HG03175 (cell line): ENCODE measurements at regions not wholly inside any gene's neighbourhood (a gene's known extent, or its start where the extent isn't known, plus 50 kb on each side); places are given as distances from the start of the nearest gene placed in this dataset.

Experiments
- ATAC-seq: cut with Tn5 transposase; IDR thresholded peaks from one replicate; pipeline ENCODE4 v1.9.1; 2021; ENCODE audit warnings: mild to moderate bottlenecking, moderate library complexity; ENCODE audit not compliant: unreplicated experiment

DNA sequence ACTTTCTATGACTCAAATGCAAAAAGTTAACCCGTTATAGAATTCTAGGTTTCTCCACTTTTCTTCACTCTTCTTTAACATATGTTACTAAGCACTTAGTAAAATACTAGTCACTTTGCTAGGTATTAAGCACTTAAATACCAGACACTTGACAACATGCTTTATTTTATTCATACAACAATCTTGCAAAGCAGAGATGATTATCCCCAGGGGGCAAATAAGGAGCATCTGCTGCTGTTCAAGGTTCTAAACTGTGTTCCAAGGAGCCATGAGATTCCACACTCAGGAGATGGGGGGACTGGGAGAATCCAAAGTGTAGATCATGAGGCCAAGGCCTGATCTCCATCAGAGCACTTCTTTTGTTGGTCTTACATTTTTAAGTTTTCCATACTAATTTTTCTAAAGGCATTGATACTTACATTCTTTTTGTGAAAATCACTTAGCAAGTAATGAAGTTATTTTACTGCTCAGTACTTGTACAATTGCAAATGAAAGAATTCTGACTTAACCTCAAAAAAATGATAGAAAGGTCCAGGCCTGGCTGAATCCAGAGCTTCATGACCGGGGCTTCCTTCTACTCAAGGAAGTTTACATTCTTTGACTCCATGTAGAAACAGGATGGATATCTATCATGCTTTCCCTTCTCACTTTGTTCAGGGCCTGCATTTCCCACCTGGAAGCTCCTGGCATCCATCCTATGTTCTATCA, 504.4 kb upstream of the WWC1 start:
- ATAC-seq: no peak

DNA sequence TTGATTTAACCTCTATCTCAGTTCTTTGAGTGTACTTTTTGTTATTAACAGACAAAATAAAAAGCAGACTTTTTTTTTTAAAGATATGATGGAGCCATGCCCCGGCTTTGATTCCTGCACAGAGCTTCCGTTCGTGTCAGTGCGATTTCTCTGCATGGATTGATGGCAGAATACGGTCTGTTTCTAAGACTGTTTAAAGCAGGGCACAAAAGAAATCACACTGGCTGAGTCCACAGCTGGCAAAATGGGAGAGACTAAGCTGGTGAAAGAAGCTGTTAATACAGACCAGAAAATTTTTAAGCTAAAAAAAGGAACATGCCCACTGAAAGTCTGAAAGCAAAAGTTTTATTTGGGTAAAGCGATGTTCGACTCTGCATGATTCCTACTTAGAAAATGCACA, 501.4 kb upstream of the WWC1 start:
- no peak for ATAC-seq

DNA sequence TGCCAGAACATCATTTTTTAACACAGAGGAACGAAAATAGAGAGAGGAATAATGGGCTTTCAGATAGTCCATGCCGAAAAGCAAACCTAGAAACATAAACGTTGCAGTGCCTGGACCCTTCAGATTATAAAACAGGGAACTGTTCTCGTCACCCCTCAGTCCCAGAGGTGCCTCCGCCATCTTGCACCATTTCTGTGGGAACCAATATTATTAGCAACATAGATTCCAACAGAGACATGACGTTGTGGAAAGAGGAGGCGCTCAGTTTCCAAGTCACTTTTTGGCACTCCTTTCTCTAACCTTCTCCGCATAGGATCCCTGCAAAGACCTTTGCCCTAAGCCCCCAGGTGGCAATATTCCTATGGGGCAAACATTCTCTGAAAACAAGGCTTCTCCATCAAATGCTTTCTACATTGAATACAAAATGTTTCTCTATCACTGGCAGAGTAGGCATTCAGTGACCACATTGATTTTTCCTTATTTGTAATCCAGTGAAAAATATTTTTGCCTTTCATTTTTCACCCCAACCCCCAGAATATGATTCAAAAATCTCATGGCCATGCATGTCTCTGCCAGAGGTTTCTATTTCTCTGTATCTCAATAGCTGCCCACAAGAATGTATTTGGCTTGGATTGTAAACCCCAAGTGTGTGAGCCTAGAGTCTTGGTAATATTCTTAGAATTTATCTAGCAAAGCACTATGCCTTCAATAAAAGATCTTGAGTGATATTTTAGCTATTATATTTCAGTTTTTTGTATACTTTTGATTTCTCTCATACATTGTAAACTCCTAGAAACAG, 500.8 kb upstream of the WWC1 start:
- ATAC-seq: no peak

DNA sequence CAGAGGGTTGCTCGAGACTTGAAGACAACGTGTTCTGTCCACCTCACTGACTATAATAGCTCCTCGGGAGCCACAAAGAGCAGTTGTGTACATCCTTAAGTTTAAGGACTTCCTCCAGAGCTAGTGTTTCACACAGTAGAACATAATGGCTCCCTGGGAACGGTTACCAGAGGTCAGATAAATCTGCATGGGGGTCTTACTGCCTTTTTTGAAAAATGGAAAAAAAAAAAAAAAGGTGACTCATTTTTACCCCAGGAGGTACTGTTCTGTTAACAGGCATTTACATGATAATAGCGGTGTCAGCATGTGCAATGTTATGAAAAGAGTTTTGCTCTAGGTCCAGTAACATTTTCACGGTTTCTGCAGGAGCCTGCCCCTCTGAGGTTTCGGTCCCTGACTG, 498.9 kb upstream of the WWC1 start:
- no peak for ATAC-seq

DNA sequence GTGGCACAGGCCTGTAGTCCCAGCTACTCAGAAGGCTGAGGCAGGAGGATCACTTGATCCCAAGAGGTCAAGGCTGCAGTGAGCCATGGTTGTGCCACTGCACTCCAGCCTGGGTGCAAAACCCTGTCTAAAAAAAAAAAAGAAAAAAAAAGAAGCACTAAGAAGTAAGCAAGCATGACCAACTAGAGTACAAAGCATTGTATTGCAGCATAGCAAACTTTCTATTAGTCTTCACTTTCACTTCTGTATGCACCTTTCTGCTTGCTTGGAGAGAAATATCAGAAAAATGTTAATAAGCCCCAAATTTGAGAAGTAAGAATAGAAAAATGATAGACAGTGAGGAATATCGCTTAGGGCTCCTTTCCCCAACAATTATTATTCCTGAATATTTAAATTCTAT, 497.7 kb upstream of the WWC1 start:
- no peak for ATAC-seq

DNA sequence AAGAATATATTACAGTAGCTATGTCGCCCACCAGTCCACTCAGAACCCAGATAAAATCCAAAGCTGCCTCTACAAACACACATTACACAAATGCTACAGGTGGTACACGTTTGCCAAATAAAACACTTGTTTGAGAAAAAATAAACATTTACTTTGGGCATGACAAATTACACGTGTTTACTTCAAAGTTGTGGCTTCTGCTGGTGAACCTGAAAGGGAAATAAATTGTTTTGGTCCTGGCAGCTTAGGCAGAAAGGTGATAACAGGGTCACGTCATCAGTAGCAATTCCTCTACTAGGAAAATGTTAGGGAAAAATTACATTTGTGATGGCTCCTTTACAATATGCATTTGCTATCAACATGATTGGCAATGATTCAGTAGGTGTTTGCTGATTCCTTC, 497.3 kb upstream of the WWC1 start:
- ATAC-seq: no peak

DNA sequence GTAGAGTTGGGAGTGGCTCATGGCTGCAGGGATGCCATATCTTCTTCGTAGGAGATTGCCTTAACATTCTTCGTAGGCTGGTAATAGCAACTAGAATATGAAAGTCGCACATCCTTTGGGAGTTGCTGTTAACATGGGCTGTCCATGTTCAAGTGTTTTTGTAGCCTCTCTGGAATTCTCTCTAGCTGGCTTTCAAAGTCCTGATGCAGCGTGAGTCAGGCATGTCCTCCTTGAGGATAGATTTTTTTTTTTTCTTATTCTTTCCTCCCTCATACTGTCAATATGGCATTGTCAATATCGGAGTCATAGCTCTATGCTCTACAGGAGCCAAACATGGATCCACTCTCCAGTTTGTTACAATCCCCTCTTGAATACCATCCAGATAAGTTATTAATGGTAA, 494.8 kb upstream of the WWC1 start:
- no peak for ATAC-seq

DNA sequence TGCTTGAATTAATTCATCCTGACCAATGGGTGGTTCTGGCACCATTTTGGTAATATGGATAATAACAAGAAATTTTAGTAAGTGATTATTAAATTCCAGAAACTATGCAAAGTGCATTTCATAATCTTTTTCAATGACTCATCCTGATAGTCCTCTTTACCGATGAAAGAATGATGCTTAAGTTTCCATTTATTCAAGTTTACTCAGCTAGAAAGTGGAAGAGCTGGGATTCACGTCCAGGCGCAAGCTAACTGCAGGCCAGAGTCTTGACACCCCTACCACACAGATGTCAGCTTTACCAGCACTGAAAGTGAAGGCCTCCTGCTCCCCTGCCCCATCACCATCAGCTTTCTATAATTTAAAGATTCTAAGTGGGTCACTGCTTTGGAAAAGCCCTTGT, 493.5 kb upstream of the WWC1 start:
- no peak for ATAC-seq

DNA sequence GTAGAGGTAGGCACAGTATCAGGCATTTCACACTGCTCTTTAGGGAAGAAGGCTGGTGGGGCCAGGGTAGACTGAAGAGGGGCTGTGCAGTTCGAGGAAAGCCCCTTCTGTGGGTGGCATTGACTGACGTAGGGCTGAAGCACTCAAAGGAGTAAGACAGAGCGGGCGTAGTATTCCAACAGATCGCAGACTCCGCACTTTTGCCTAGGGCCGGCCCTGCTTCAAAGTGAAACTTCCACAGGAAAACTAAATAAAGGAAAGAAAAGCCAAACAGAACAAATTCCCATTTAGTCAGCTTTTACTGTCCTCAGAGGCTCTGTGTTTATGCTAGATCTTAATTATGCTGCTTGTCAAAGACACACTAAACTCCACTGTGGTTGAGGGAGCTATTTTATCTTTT, 493.0 kb upstream of the WWC1 start:
- ATAC-seq: no peak

DNA sequence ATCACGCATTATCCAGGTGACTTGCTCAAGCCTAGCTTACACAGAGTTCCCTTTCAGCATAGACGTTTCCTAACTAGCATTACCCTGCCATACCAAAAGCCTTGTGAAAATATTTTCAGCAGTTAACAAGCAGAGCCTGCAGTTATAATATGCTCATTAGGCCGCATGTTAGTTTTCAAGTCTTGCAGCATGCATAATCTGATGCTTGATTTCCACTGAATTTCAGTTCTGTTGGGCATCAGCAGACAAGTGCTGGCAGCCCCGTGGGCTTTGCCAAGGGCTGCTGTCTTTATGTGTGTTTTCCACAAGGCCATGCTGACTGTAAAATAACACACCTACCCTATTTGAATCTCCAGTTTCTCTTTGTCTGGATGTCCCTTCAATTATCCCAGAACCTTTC, 491.0 kb upstream of the WWC1 start:
- ATAC-seq: no peak

DNA sequence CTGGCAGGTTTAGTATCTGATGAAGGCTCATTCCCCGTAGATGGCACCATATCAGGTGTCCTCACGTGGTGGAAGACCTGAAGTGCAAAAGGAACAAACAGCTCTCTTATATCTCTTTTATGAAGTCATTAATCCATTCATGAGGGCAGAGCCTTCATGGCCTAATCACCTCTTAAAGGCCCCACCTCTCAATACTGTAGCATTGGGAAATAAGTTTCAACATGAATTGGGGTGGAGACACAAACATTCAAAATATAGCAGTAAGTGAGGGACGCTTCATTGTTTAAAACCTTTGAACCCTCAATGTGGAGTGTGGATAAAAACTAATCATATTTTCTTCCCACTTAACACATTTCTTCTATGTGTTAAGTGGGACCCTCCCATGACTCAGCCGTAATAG, 489.4 kb upstream of the WWC1 start:
- ATAC-seq: no peak

DNA sequence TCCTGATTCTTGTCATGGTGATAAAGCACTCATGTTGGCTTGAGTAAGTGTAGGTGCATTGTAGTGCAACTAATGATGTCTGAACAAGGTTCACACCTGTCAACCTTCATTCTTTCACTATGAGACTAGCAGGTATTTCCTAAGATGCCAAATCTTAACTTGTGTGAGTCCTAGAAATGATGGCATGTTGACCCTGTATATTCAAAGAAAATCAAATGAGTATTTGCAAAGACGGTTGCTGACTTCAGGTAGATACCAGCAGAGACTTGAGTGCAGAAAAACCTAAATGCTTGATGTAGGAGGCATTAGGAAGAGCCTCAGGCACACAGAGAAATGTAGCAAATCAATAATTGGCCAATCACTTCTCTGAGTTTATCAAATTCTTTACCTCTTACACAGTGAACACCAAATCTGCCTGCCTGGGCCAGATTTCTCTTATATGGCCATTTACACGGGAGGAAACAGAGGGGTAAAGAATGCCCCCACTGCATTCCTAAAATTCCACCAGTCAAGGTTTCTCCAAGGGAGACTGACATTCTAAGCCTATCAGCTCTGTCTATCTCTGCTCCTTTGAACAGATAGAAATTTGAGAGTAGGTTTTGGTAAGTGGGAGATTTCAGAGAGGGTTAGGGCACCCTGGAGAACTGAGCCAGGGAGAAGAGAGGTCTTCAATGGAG, 488.6 kb upstream of the WWC1 start:
- no peak for ATAC-seq

DNA sequence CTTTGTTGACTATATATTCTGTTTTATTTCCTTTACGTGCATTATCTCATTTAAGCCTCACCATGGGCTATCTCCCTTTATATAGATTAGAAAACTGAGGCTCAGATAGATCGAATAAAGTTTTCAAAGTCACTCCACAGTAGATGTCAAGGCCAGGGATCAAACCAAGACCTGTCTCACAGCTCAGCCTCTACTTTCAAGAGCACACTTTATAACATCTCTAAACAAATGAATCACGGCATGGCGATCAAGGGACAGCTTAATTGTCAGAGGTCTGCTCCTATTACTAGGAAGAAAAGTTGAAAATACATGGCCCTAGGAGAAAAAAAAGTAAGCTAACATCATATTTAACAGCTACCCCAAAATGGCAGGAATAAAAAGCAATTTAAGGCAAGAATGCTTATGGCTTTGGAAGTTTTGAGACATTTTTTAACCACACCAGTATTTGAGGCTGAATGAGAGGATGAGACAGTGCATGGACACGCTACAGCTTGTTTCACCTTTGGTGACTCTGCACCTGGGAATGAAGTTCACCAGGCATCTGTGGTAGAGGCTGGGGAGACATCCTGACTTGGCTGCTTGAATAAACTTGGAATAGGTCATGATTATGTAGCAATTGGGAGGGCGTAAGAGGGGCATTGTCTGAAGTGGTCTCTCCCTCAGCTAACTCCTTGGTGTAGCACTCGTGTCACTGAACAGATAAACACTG, 486.8 kb upstream of the WWC1 start:
- ATAC-seq: no peak

DNA sequence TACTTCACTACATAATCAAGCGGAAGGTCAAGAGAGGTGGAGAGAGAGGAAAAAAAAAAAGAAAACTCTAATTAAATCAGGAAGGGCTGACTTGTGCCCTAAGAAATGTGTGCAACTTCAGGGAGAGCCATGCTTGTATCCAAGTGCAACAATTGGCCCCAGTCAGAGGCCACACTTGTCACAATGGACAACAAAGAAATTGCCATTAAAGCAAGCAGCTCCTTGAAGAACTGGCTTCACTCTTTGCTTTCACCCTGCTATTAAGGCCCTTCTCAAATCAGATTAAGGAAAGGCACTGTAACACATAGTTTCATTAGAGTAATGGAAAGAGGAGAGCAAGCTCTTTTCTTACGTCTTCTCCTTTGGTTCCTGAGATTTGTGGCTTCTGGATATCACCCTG, 480.9 kb upstream of the WWC1 start:
- no peak for ATAC-seq

DNA sequence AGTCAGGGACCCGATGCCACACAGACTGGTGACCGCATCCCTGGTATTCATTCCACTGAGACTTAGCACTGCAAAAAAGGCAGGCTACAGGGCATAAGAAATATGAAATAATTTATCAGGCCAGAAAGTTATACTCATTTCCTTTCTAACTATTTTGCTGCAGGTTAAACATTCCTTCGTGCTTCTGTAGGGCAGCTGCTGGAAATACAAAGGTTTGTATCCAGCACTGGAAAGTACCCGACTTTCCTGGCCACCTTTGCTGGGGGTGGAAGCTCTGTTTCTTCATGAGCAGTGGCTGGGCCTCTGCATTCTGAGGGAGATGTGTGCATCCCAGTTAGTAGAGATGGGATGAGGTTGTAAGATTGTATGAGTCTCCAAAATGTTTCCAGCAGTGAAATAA, 478.6 kb upstream of the WWC1 start:
- ATAC-seq: no peak

DNA sequence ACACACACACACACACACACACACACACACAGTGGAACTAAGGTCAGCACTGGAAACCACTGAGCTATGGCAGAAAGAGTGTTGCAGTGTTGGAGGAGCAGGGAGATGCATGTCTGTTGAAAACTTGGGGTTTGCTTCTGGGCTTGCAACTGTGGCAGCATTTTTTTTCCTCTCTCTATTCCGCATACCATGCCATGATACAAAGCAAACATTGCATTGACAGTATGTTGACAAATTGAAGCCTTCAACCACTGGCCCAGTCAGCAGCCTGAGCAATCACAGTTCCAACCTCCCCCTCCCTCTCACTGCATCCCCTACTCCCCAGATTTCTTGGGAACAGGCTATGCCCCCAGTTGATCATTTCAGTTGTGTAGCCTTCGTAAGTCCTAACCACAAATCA, 478.1 kb upstream of the WWC1 start:
- ATAC-seq: no peak

DNA sequence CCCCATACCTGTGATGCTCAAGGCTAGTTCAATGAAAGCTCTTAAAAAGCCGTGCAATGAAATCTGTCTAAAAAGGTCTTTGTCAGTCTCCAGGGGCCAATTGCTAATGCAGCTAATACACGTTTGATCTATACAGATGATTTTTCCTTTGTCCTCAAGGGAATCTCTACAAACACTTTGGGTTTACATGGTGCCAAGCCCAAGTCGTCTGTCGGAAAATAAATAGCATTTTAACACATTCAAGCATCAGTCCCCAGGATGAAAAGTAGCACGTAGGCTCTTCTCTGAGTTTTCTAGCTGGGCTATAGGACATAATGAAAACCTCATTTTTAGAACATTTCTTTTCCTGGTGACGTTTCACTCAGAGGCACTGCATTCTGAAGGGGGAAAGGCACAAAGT, 477.4 kb upstream of the WWC1 start:
- no peak for ATAC-seq

DNA sequence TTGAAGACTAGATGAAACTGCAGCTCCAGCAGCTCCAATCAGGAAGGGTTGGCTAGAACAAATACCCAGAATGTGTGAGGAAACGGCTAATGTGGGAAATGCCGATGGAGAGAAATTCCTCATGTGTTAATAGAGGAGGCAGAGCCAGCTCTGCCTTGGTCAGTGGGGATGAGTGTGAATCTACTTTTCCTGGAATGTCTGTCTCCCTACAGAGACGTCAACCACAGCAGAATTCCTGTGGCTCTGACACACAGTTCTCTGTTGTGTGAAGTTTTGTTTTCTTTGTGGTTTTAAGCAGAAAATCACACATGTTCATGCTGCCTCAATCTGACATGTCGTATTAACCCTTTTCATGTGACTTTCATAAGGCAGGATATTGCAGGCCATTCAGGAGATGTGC, 476.6 kb upstream of the WWC1 start:
- ATAC-seq: no peak

DNA sequence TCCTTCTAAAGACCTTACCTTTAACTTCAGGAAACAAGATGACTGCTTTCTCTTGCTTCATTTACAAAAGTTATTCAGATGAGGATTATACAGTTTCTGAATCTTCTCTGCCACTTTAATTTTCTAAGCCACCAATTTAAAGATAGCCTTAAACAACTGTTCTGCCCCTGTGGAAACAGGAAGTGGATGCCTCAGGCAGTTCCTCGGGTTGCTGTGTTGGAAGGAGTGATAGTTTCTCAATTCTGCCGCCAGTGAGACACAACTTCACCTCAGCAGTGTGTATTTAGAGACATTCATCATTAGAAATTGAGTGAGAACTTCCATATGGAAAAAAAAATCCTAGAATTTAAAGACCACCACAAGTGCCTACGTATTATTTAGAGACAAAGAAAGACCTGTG, 475.1 kb upstream of the WWC1 start:
- ATAC-seq: no peak

DNA sequence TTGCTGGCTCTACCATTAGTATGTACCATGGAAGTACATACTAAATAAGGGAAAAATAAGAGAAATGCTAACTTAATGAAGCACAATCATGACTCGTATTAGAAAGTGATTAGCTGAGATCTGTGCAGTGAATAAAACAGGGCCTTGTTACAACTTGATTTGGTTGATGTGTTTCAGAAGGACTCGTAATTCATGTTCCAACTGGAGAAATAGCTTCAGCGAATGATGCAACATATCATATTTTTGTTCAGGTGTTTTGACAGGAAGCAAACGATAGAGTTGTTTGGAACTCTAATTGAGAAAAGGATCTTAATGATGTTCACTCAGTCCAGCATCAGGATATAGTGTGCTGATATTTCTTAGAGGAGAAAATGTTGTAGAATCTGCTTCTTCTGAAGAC, 474.6 kb upstream of the WWC1 start:
- no peak for ATAC-seq

DNA sequence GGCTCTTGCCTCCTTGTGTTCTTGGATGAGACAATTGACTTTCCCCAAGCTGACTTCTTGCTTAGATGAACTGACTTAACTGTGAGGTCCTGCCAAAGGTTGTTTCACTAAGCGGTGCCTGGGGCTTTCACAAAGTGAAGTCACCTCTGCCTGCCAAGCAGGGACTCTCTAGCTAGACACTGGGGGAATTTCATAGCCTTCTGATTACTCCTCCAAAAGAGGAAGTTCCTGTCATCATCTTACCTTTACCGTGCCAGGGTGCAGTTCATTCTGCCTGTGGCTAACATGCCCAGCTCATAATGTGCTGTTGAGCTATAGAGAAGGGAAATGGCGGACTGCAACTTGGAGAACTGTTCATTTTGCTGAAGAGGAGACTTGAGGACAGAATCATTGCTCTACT, 472.0 kb upstream of the WWC1 start:
- peak; percentile 76 for ATAC-seq
